ENCODE measurements at regions not wholly inside any gene's neighbourhood (a gene's known extent, or its start where the extent isn't known, plus 50 kb on each side); places are given as distances from the start of the nearest gene placed in this dataset.

DNA sequence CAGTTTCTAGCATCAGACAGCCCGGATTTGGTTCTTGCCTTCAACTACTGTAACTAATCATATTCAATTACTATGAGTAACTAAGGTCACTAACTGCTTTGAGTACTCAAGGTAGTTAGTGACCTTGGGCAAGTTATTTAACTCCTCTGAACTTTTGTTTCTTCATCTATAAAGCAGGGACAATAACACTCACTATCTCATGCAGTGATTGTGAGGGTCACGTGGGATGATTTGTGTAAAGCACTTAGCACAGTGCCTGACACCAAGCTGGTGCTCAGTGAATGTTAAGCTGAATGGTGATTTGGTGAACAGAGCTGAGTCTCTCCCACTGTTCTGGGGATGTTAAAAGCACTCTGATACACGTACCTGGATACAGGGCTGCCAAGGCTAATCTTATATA is 171.3 kb upstream of the PLXNC1 start:
- Histone ChIP-seq H2AFZ (ENCODE audit: low read depth, low read length) (no peak overlapping the region), H3K9me3 (ENCODE audit: insufficient read depth, low read length, severe bottlenecking) (no peaks in the 10 kb centered on the region), H3K9ac (ENCODE audit: low read depth, low read length) (no peak overlapping the region), H4K20me1 (ENCODE audit: insufficient read depth, low read length) (no peaks in the 10 kb centered on the region), H3K27me3 (ENCODE audit: insufficient read depth, low read length, poor library complexity) (no peaks in the 10 kb centered on the region), H3K4me2 (ENCODE audit: insufficient read depth, low read length) (no peak overlapping the region), H3K79me2 (ENCODE audit: insufficient read depth, low read length) (no peaks in the 10 kb centered on the region), H3K4me1 (ENCODE audit: insufficient read depth, low read length) (peaks cover 42% of the 10 kb centered on the region), H3K4me3 (ENCODE audit: low read depth in 1 of 2, low read length in 2 of 2) (no peak overlapping the region), H3K36me3 (ENCODE audit: insufficient read depth, low read length) (no peaks in the 10 kb centered on the region), H3K27ac (ENCODE audit: low read length) (no peak overlapping the region)
- no peak for DNase-seq
- TF ChIP-seq EZH2 (IDR thresholded peaks at IDR 0.05; ENCODE audit: borderline replicate concordance, low read depth, low read length, severe bottlenecking) = no peak
- TF ChIP-seq, protein P1, sequence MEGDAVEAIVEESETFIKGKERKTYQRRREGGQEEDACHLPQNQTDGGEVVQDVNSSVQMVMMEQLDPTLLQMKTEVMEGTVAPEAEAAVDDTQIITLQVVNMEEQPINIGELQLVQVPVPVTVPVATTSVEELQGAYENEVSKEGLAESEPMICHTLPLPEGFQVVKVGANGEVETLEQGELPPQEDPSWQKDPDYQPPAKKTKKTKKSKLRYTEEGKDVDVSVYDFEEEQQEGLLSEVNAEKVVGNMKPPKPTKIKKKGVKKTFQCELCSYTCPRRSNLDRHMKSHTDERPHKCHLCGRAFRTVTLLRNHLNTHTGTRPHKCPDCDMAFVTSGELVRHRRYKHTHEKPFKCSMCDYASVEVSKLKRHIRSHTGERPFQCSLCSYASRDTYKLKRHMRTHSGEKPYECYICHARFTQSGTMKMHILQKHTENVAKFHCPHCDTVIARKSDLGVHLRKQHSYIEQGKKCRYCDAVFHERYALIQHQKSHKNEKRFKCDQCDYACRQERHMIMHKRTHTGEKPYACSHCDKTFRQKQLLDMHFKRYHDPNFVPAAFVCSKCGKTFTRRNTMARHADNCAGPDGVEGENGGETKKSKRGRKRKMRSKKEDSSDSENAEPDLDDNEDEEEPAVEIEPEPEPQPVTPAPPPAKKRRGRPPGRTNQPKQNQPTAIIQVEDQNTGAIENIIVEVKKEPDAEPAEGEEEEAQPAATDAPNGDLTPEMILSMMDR (IDR thresholded peaks at IDR 0.05; ENCODE audit: borderline replicate concordance, extremely low read depth, low read length, poor library complexity, severe bottlenecking) = no peak
- no peak for ATAC-seq (ENCODE audit: insufficient read depth, low read depth)

DNA sequence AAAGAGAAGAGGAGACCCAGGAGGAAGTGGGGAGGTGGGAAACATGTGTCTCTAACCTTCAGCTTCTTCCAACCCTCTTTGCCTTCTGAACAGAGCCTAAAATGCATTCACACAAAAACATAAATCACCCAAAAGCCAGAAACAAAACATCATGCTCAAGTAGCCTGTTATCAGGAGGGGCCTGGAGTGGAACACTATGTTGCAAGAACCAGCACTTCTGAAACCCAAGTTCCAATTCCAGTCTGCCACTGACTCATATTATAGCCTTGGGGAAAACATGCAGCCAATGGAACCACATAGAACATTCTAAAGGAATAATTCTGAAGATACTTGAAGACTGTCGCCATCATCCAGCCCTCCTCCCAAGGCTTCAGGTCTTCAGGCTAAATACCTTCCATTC is 169.8 kb upstream of the PLXNC1 start:
- 0 out of 2 replicates have a peak overlapping the region, but pooled peaks have one; percentile 23 for H3K27ac ChIP-seq (ENCODE audit: low read length)
- no peaks in the 10 kb centered on the region for H4K20me1 ChIP-seq (ENCODE audit: insufficient read depth, low read length)
- no peak overlapping the region for H3K9ac ChIP-seq (ENCODE audit: low read depth, low read length)
- no peaks in the 10 kb centered on the region for H3K9me3 ChIP-seq (ENCODE audit: insufficient read depth, low read length, severe bottlenecking)
- no peaks in the 10 kb centered on the region for H3K36me3 ChIP-seq (ENCODE audit: insufficient read depth, low read length)
- DNase-seq (no peak), ATAC-seq (ENCODE audit: insufficient read depth, low read depth) (no peak)
- H3K4me1 ChIP-seq (ENCODE audit: insufficient read depth, low read length) = peaks cover 57% of the 10 kb centered on the region
- H3K4me2 ChIP-seq (ENCODE audit: insufficient read depth, low read length) = no peak overlapping the region
- TF ChIP-seq, protein P1 (IDR thresholded peaks at IDR 0.05; ENCODE audit: borderline replicate concordance, extremely low read depth, low read length, poor library complexity, severe bottlenecking) = no peak
- TF ChIP-seq EZH2 (IDR thresholded peaks at IDR 0.05; ENCODE audit: borderline replicate concordance, low read depth, low read length, severe bottlenecking) = no peak
- H3K79me2 ChIP-seq (ENCODE audit: insufficient read depth, low read length) = no peaks in the 10 kb centered on the region
- no peaks in the 10 kb centered on the region for H3K27me3 ChIP-seq (ENCODE audit: insufficient read depth, low read length, poor library complexity)
- H2AFZ ChIP-seq (ENCODE audit: low read depth, low read length) = no peak overlapping the region
- H3K4me3 ChIP-seq (ENCODE audit: low read depth in 1 of 2, low read length in 2 of 2) = no peak overlapping the region

DNA sequence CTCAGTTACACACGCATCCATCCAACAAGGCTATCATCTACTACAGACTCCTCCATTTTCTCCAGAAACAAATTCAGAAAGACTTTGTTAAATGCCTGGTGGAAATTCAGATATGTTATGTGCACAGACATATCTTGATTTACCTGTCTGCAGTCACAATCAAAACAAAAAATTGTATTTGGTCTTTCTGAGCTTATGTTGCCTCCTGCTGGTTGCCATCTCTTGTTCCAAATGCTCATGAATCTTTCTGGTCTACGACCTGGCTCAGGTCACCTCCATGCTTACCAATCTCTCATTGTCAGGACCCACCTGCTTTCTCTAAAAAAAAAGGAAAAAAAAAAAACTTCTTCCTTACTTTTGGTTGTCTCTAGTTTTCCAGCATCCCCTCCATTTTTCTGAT is 169.2 kb upstream of the PLXNC1 start:
- Histone ChIP-seq H3K27me3 (ENCODE audit: insufficient read depth, low read length, poor library complexity) (no peaks in the 10 kb centered on the region), H2AFZ (ENCODE audit: low read depth, low read length) (no peak overlapping the region), H3K9ac (ENCODE audit: low read depth, low read length) (no peak overlapping the region), H3K4me2 (ENCODE audit: insufficient read depth, low read length) (no peak overlapping the region), H3K9me3 (ENCODE audit: insufficient read depth, low read length, severe bottlenecking) (no peaks in the 10 kb centered on the region), H3K4me1 (ENCODE audit: insufficient read depth, low read length) (peaks cover 63% of the 10 kb centered on the region), H3K27ac (ENCODE audit: low read length) (0 out of 2 replicates have a peak overlapping the region, but pooled peaks have one; percentile 23), H3K36me3 (ENCODE audit: insufficient read depth, low read length) (no peaks in the 10 kb centered on the region), H4K20me1 (ENCODE audit: insufficient read depth, low read length) (no peaks in the 10 kb centered on the region), H3K4me3 (ENCODE audit: low read depth in 1 of 2, low read length in 2 of 2) (no peak overlapping the region), H3K79me2 (ENCODE audit: insufficient read depth, low read length) (no peaks in the 10 kb centered on the region)
- DNase-seq = peak; percentile 32
- no peak for TF ChIP-seq EZH2 (IDR thresholded peaks at IDR 0.05; ENCODE audit: borderline replicate concordance, low read depth, low read length, severe bottlenecking)
- TF ChIP-seq, protein P1 (IDR thresholded peaks at IDR 0.05; ENCODE audit: borderline replicate concordance, extremely low read depth, low read length, poor library complexity, severe bottlenecking) = peak; percentile 66
- no peak for ATAC-seq (ENCODE audit: insufficient read depth, low read depth)

DNA sequence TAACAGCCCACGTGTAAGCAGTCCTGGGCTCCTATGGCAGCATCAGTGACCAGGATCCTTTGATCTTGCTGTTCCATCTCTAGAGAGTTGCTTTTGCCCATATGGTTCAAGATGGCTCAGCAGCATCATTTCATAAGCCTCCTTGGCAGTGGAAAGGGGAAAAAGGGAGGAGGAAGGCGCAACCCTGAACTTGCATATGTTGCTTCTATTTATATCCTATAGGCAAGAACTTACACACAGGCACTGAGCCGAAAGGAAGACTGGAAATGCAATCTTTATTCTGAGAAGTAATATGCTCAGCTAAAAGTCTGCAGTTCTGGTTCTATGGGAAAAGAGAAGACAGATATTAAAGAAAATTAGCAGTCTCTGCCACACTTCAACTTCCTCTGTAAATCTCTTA is 167.7 kb upstream of the PLXNC1 start:
- H3K27me3 ChIP-seq (ENCODE audit: insufficient read depth, low read length, poor library complexity) = no peaks in the 10 kb centered on the region
- no peak for DNase-seq
- H3K9ac ChIP-seq (ENCODE audit: low read depth, low read length) = no peak overlapping the region
- no peak overlapping the region for H3K4me2 ChIP-seq (ENCODE audit: insufficient read depth, low read length)
- H4K20me1 ChIP-seq (ENCODE audit: insufficient read depth, low read length) = no peaks in the 10 kb centered on the region
- H3K36me3 ChIP-seq (ENCODE audit: insufficient read depth, low read length) = no peaks in the 10 kb centered on the region
- H2AFZ ChIP-seq (ENCODE audit: low read depth, low read length) = no peak overlapping the region
- no peak for TF ChIP-seq EZH2 (IDR thresholded peaks at IDR 0.05; ENCODE audit: borderline replicate concordance, low read depth, low read length, severe bottlenecking)
- TF ChIP-seq, protein P1 (IDR thresholded peaks at IDR 0.05; ENCODE audit: borderline replicate concordance, extremely low read depth, low read length, poor library complexity, severe bottlenecking) = no peak
- H3K27ac ChIP-seq (ENCODE audit: low read length) = peak overlapping the region; percentile 93
- peaks cover 72% of the 10 kb centered on the region for H3K4me1 ChIP-seq (ENCODE audit: insufficient read depth, low read length)
- no peaks in the 10 kb centered on the region for H3K9me3 ChIP-seq (ENCODE audit: insufficient read depth, low read length, severe bottlenecking)
- ATAC-seq (ENCODE audit: insufficient read depth, low read depth) = no peak
- no peak overlapping the region for H3K4me3 ChIP-seq (ENCODE audit: low read depth in 1 of 2, low read length in 2 of 2)
- H3K79me2 ChIP-seq (ENCODE audit: insufficient read depth, low read length) = no peaks in the 10 kb centered on the region

Measured in DND-41 (cell line).